ENCODE measurements at regions not wholly inside any gene's neighbourhood (a gene's known extent, or its start where the extent isn't known, plus 50 kb on each side); places are given as distances from the start of the nearest gene placed in this dataset.

DNA sequence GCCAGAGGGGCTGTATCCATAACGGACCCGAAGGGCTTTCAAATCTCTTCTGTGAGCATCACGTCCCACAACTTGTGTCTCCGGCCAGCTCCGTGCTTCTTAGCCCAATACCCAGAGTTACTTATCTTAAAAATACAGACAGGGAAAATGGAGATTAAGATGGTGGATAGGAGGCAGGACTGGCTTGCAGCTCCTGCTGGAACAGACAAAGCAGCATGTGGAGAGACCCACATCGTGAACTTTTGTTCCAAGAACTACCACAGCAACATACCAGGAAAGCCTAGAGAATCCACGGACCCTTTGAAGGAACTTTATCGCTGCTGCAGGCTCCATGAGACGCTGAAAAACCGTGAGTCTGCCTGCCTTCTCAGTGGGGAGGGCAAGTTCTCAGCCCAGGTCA is 113.7 kb downstream of the RNASET2 start:
- H3K27ac ChIP-seq (ENCODE audit: low read length) = no peak overlapping the region
- WGBS (ENCODE audit: insufficient coverage, low lambda C conversion rate) = no CpG with 5 or more reads among the region's 10 CpGs

DNA sequence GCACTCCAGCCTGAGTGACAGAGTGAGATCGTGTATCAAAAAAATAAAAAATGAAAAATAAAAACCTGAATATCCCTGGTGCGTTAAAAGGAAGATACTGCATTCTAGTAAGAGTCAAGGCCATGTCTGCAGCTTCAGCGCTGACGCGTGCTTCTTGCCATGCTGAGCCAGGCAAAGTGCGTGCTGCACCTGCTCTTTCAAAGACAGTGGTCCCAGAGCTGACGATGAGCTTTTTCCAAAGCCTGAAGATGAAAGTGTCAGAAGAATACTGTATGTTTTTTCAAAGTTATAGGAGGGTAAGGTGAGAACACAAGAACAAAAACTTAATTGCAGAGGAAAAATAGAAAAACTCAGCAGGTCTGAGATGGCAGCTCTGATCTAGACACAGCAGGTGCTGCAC is 115.1 kb downstream of the RNASET2 start:
- no peak overlapping the region for H3K27ac ChIP-seq (ENCODE audit: low read length)
- no peaks in the 10 kb centered on the region for H3K36me3 ChIP-seq (ENCODE audit: control insufficient read depth, insufficient read depth, low read length)
- DNase-seq = no peak
- 80% methylated on average over 1 of the region's 7 CpGs for WGBS (ENCODE audit: insufficient coverage, low lambda C conversion rate)
- no peaks in the 10 kb centered on the region for H3K4me1 ChIP-seq (ENCODE audit: control insufficient read depth, insufficient read depth, low read length)
- no peaks in the 10 kb centered on the region for H3K9me3 ChIP-seq (ENCODE audit: control insufficient read depth, low read depth, low read length)
- no peaks in the 10 kb centered on the region for H3K27me3 ChIP-seq (ENCODE audit: control insufficient read depth, insufficient read depth, low read length)
- no peak overlapping the region for H3K4me3 ChIP-seq (ENCODE audit: low read length)

More for the DNA sequence above, 113.7 kb downstream of the RNASET2 start:
- no peaks in the 10 kb centered on the region for H3K4me1 ChIP-seq (ENCODE audit: control insufficient read depth, insufficient read depth, low read length)
- no peaks in the 10 kb centered on the region for H3K9me3 ChIP-seq (ENCODE audit: control insufficient read depth, low read depth, low read length)
- no peaks in the 10 kb centered on the region for H3K27me3 ChIP-seq (ENCODE audit: control insufficient read depth, insufficient read depth, low read length)
- no peak overlapping the region for H3K4me3 ChIP-seq (ENCODE audit: low read length)
- no peaks in the 10 kb centered on the region for H3K36me3 ChIP-seq (ENCODE audit: control insufficient read depth, insufficient read depth, low read length)
- DNase-seq = no peak

DNA sequence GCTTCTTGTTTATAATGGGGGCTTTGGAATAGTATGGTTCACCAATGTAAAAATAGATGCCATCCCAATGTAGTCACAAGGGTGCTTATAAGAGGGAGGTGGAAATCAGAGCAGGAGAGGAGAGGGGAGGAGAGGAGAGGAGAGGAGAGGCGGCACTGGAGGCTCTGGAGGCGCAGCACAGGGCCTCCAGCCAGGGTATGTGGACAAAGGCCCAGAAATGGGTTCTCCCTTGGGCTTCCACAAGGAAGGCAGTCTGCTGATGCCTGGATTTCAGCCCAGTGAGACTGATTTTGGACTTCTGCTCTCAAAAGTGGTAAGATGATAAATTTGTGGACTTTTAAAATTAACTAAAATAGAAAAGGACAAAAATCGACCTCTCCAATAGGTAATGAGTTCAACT is 116.8 kb downstream of the RNASET2 start:
- no peaks in the 10 kb centered on the region for H3K27me3 ChIP-seq (ENCODE audit: control insufficient read depth, insufficient read depth, low read length)
- WGBS (ENCODE audit: insufficient coverage, low lambda C conversion rate) = 100% methylated on average over 1 of the region's 3 CpGs
- no peaks in the 10 kb centered on the region for H3K4me1 ChIP-seq (ENCODE audit: control insufficient read depth, insufficient read depth, low read length)
- no peak for DNase-seq
- no peaks in the 10 kb centered on the region for H3K36me3 ChIP-seq (ENCODE audit: control insufficient read depth, insufficient read depth, low read length)
- H3K9me3 ChIP-seq (ENCODE audit: control insufficient read depth, low read depth, low read length) = no peaks in the 10 kb centered on the region
- H3K27ac ChIP-seq (ENCODE audit: low read length) = no peak overlapping the region
- H3K4me3 ChIP-seq (ENCODE audit: low read length) = no peak overlapping the region

DNA sequence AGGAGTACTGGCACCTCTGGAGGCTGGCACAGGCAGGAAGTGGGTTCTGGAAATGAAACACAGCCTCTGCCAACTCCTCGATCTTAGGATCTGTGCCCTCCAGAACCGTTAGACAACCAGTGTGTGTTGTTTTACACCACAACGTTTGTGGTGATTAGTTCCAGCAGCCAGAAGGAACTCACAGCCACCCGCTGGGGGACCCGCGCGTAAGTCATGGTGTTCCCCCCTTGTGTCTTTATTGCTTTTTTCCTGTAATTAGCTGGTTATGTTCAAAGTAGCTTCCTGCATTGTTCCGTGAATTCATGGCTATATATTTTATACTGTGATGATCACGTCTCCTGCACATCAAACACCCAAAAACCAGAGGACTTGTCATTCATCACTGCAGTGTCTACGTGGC is 117.4 kb downstream of the RNASET2 start:
- 100% methylated on average over 1 of the region's 10 CpGs for WGBS (ENCODE audit: insufficient coverage, low lambda C conversion rate)

DNA sequence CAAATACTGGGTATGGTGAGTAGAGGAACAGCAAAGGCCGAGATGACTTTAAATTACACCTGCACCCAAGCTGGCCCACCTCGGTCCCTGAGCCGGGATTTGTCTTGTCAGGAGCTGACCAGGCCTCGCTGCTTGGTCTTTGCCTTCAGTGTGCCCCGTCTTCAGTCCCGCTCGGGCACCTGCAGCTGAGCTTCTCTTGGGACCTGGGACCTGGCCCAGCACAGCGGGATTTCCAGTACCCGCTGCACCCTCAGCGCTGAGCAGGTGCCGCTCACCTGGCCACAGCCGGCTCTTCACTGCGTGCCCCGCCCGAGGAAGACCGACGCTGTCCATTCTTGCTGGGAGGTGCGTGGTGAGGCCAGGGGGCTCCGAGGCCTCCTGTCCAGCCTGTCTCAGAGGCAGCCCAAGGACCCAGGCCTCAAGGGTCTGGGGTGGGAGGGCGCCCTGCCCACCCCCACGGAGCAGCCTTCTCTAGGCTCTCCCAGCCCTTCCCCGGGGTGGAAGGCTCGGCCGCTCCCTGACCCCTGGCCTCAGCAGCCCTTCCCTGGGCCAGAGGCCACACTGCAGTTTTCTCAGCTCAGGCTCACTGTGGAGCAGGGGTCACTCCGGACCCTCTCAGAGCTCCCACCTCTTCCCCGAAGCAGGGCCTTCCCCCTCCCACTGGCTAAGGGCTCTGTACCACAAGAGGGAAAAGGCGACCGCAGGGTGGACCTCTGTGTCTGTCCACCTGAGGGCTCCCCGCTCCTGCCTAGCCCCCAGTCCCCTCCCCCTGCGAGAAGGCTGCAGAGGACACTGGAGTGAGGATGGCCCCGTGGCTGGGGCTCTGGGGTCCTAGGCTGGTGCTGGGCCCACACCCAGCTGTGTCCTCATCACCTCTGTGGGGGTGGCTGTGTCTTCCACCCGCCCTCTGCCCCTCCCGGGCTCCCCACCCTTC is 119.3 kb downstream of the RNASET2 start:
- Histone ChIP-seq H3K9me3 (ENCODE audit: control insufficient read depth, low read depth, low read length) (no peaks in the 10 kb centered on the region), H3K27me3 (ENCODE audit: control insufficient read depth, insufficient read depth, low read length) (no peaks in the 10 kb centered on the region), H3K4me1 (ENCODE audit: control insufficient read depth, insufficient read depth, low read length) (no peaks in the 10 kb centered on the region), H3K27ac (ENCODE audit: low read length) (no peak overlapping the region), H3K36me3 (ENCODE audit: control insufficient read depth, insufficient read depth, low read length) (no peaks in the 10 kb centered on the region), H3K4me3 (ENCODE audit: low read length) (no peak overlapping the region)
- no peak for DNase-seq
- WGBS (ENCODE audit: insufficient coverage, low lambda C conversion rate) = no CpG with 5 or more reads among the region's 33 CpGs

More for the DNA sequence above, 117.4 kb downstream of the RNASET2 start:
- H3K27ac ChIP-seq (ENCODE audit: low read length) = no peak overlapping the region
- no peaks in the 10 kb centered on the region for H3K27me3 ChIP-seq (ENCODE audit: control insufficient read depth, insufficient read depth, low read length)
- H3K36me3 ChIP-seq (ENCODE audit: control insufficient read depth, insufficient read depth, low read length) = no peaks in the 10 kb centered on the region
- DNase-seq = no peak
- H3K9me3 ChIP-seq (ENCODE audit: control insufficient read depth, low read depth, low read length) = no peaks in the 10 kb centered on the region
- no peaks in the 10 kb centered on the region for H3K4me1 ChIP-seq (ENCODE audit: control insufficient read depth, insufficient read depth, low read length)
- H3K4me3 ChIP-seq (ENCODE audit: low read length) = no peak overlapping the region

DNA sequence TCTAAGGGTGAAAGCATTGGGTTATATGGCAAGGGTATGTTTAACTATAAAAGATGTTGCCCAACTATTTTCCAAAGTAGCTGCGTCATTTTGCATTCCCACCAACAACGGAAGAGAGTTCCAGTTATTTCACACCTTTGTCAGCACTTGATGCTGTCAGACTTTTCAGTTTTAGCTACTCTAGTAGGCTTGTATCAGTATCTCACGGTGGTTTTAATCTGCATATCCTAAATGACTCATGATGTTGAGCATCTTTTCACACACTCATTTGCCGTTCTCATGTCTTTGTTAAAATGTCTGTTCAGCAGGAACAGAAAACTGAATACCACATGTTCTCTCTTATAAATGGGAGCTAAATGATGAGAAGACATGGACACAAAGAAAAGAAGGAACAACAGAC is 122.3 kb downstream of the RNASET2 start:
- no peak overlapping the region for H3K4me3 ChIP-seq (ENCODE audit: low read length)
- DNase-seq = no peak

DNA sequence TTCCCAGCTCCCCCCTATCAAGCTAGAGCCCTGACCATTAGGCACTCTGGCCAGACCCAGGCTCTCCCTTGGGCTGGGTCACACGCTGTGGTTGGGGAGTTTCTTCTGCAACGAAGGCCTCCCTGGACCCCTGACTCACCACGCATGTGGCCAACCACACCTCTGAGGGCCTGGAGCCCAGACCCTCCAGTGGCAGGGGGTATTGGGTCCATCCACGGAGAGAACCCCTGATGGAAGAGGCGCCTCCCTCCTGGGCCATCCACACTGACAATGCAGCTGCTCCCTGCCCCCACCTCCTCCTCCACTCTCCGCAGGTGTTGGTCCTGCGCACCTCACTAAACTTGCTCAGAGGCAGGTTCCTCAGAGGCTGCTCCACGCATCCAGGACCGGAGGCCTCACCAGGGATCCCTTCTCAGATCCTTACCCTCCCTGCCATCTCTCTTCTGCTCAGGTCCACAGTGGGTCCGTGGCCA is 125.4 kb downstream of the RNASET2 start:
- H3K36me3 ChIP-seq (ENCODE audit: control insufficient read depth, insufficient read depth, low read length) = no peaks in the 10 kb centered on the region
- no CpG with 5 or more reads among the region's 10 CpGs for WGBS (ENCODE audit: insufficient coverage, low lambda C conversion rate)
- no peaks in the 10 kb centered on the region for H3K9me3 ChIP-seq (ENCODE audit: control insufficient read depth, low read depth, low read length)
- no peak for DNase-seq
- no peak overlapping the region for H3K4me3 ChIP-seq (ENCODE audit: low read length)
- H3K27ac ChIP-seq (ENCODE audit: low read length) = no peak overlapping the region
- H3K4me1 ChIP-seq (ENCODE audit: control insufficient read depth, insufficient read depth, low read length) = no peaks in the 10 kb centered on the region
- no peaks in the 10 kb centered on the region for H3K27me3 ChIP-seq (ENCODE audit: control insufficient read depth, insufficient read depth, low read length)

More for the DNA sequence above, 122.3 kb downstream of the RNASET2 start:
- Histone ChIP-seq H3K27me3 (ENCODE audit: control insufficient read depth, insufficient read depth, low read length) (no peaks in the 10 kb centered on the region), H3K36me3 (ENCODE audit: control insufficient read depth, insufficient read depth, low read length) (no peaks in the 10 kb centered on the region), H3K27ac (ENCODE audit: low read length) (no peak overlapping the region), H3K9me3 (ENCODE audit: control insufficient read depth, low read depth, low read length) (no peaks in the 10 kb centered on the region), H3K4me1 (ENCODE audit: control insufficient read depth, insufficient read depth, low read length) (no peaks in the 10 kb centered on the region)
- WGBS (ENCODE audit: insufficient coverage, low lambda C conversion rate) = 100% methylated on average over 2 of the region's 4 CpGs

DNA sequence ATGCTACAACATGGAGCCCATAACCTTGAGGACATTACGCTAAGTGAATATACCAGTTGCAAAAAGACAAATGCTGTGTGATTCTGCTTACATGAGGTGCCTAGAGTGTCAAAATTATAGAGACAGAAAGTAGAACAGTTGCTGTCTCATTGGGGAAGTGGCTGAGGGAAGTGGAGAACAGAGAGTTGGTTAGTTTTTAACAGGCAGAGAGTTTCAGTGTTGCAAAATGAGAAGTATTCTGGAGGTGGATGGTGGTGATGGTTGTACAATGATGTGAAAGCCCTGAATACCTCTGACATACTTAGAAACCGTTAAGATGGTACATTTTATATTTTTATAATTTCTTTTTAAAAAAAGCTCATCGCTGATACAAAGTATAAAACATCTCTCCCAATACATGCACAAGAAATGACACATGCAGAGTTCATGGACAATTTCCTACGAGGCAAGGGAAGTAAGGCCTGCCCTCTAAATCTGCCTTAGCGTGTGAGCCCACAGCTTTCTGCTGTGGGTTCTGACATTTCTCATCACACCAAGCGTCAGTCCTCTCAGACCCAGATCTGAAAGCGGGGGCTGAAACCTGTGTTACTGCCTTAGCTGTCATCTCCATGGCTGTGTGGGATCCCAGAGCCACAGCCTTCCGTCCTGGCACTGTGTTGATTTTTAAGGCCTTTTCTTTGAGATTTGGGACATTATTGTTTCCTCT is 126.0 kb downstream of the RNASET2 start:
- Histone ChIP-seq H3K27ac (ENCODE audit: low read length) (no peak overlapping the region), H3K4me1 (ENCODE audit: control insufficient read depth, insufficient read depth, low read length) (no peaks in the 10 kb centered on the region), H3K36me3 (ENCODE audit: control insufficient read depth, insufficient read depth, low read length) (no peaks in the 10 kb centered on the region), H3K27me3 (ENCODE audit: control insufficient read depth, insufficient read depth, low read length) (no peaks in the 10 kb centered on the region), H3K9me3 (ENCODE audit: control insufficient read depth, low read depth, low read length) (no peaks in the 10 kb centered on the region), H3K4me3 (ENCODE audit: low read length) (no peak overlapping the region)
- 95% methylated on average over 3 of the region's 8 CpGs for WGBS (ENCODE audit: insufficient coverage, low lambda C conversion rate)
- no peak for DNase-seq

DNA sequence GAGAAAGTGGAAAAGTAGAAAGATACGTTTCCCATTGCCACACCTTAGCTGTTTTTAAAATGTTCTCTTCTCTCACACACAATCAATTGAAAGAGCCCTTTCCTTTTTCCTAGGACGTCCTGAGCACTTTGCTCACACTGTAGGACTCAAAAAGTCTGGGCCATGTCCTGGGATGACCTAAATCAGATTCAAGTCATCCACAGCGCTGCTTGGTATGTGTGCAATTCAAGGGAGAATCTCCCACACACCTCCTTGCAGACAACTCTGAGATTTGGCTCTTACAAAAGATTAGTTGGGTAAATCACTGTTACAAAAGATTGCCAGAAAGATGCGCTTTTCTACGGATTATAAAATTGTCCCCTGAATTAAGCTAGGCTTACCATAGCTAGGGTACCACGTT is 130.1 kb downstream of the RNASET2 start:
- H3K4me3 ChIP-seq (ENCODE audit: low read length) = no peak overlapping the region
- no peaks in the 10 kb centered on the region for H3K36me3 ChIP-seq (ENCODE audit: control insufficient read depth, insufficient read depth, low read length)
- H3K27ac ChIP-seq (ENCODE audit: low read length) = no peak overlapping the region
- H3K4me1 ChIP-seq (ENCODE audit: control insufficient read depth, insufficient read depth, low read length) = no peaks in the 10 kb centered on the region
- H3K9me3 ChIP-seq (ENCODE audit: control insufficient read depth, low read depth, low read length) = no peaks in the 10 kb centered on the region
- no peak for DNase-seq
- no peaks in the 10 kb centered on the region for H3K27me3 ChIP-seq (ENCODE audit: control insufficient read depth, insufficient read depth, low read length)
- WGBS (ENCODE audit: insufficient coverage, low lambda C conversion rate) = 100% methylated on average over 1 of the region's 6 CpGs

DNA sequence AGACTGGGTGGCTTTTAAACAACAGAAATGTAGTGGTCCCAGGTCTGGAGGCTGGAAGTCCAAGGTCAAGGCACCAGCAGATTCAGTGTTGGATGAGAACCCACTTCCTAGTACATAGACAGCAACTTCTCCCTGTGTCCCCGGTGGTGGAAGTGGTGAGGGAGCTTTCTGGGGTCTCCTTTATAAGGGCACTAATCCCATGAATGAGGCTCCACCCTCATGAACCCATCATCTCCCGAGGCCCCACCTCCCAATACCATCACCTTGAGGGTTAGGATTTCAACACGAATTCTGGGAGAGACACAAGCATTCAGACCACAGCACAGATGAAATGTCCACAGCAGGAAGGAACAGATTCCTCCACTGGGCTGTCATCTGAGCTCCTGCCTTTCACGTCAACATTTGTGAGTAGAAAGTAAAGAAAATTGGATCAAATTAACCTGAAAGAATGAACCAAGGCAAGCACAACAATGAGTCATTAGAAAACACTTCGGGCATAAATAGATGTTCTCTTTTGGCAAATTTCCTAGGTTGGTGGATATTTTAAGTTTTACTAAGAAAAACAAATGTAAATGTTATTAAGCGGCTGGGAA is 130.7 kb downstream of the RNASET2 start:
- Histone ChIP-seq H3K27me3 (ENCODE audit: control insufficient read depth, insufficient read depth, low read length) (no peaks in the 10 kb centered on the region), H3K9me3 (ENCODE audit: control insufficient read depth, low read depth, low read length) (no peaks in the 10 kb centered on the region), H3K4me1 (ENCODE audit: control insufficient read depth, insufficient read depth, low read length) (no peaks in the 10 kb centered on the region), H3K27ac (ENCODE audit: low read length) (no peak overlapping the region), H3K4me3 (ENCODE audit: low read length) (no peak overlapping the region), H3K36me3 (ENCODE audit: control insufficient read depth, insufficient read depth, low read length) (no peaks in the 10 kb centered on the region)
- DNase-seq = no peak
- 88% methylated on average over 3 of the region's 6 CpGs for WGBS (ENCODE audit: insufficient coverage, low lambda C conversion rate)

Measured in large intestine (tissue), 3 donors.